ENCODE measurements at regions not wholly inside any gene's neighbourhood (a gene's known extent, or its start where the extent isn't known, plus 50 kb on each side); places are given as distances from the start of the nearest gene placed in this dataset.

- H3K27me3 Mint-ChIP-seq, result peaks cover 0 to 16% (median 7%) of the 10 kb centered on the region in 5 donors
- CTCF ChIA-PET, result no interaction called here
- ATAC-seq, result no peak
- peaks cover 0 to 5% (median 0%) of the 10 kb centered on the region in 5 donors for H3K36me3 Mint-ChIP-seq
- H3K4me3 Mint-ChIP-seq, result no peak overlapping the region
- H3K27ac Mint-ChIP-seq, result no peak overlapping the region
- H3K9me3 ChIP-seq (ENCODE audit: control insufficient read depth in 2 of 3, low read length in 3 of 3), result no peaks in the 10 kb centered on the region
- peaks cover 0 to 3% (median 0%) of the 10 kb centered on the region in 7 donors for H3K4me1 Mint-ChIP-seq
- POLR2A ChIA-PET, result no interaction called here
- H3K9me3 Mint-ChIP-seq, result peaks cover 0 to 7% (median 4%) of the 10 kb centered on the region in 11 donors
- no peaks in the 10 kb centered on the region for H3K27me3 ChIP-seq (ENCODE audit: control insufficient read depth in 2 of 2, insufficient read depth in 2 of 2, low read length in 2 of 2)
- no peak overlapping the region for H3K27ac ChIP-seq (ENCODE audit: low read depth, low read length)
- no peak for DNase-seq
- no peaks in the 10 kb centered on the region for H3K4me1 ChIP-seq (ENCODE audit: control insufficient read depth in 2 of 2, insufficient read depth in 2 of 2, low read length in 2 of 2)
- H3K4me3 ChIP-seq (ENCODE audit: low read length), result no peak overlapping the region
- intact Hi-C loops (cut with micrococcal nuclease), result no loop called here
- H3K36me3 ChIP-seq (ENCODE audit: control insufficient read depth in 2 of 3, insufficient read depth in 3 of 3, low read length in 3 of 3), result no peaks in the 10 kb centered on the region
These were observed 96.4 kb downstream of the CYRIA start for GRCh38 chr2:16568998-16569784.

GRCh38 chr2:16566701-16567100, 98.9 kb downstream of the CYRIA start:
- H3K27ac ChIP-seq (ENCODE audit: low read depth, low read length), result no peak overlapping the region
- Mint-ChIP-seq H3K27me3 (peaks cover 0 to 5% (median 0%) of the 10 kb centered on the region in 5 donors), H3K27ac (no peak overlapping the region), H3K4me3 (no peak overlapping the region), H3K9me3 (peaks cover 0 to 4% (median 0%) of the 10 kb centered on the region in 11 donors), H3K36me3 (no peaks in the 10 kb centered on the region), H3K4me1 (peaks cover 0 to 1% (median 0%) of the 10 kb centered on the region in 7 donors)
- no peaks in the 10 kb centered on the region for H3K4me1 ChIP-seq (ENCODE audit: control insufficient read depth in 2 of 2, insufficient read depth in 2 of 2, low read length in 2 of 2)
- DNase-seq (no peak), ATAC-seq (no peak)
- H3K36me3 ChIP-seq (ENCODE audit: control insufficient read depth in 2 of 3, insufficient read depth in 3 of 3, low read length in 3 of 3), result no peaks in the 10 kb centered on the region
- H3K4me3 ChIP-seq (ENCODE audit: low read length), result no peak overlapping the region
- ChIA-PET POLR2A (no interaction called here), CTCF (no interaction called here)
- intact Hi-C loops (cut with micrococcal nuclease), result no loop called here
- no peaks in the 10 kb centered on the region for H3K9me3 ChIP-seq (ENCODE audit: control insufficient read depth in 2 of 3, low read length in 3 of 3)
- no peaks in the 10 kb centered on the region for H3K27me3 ChIP-seq (ENCODE audit: control insufficient read depth in 2 of 2, insufficient read depth in 2 of 2, low read length in 2 of 2)

GRCh38 chr2:16565481-16565880, 100.2 kb downstream of the CYRIA start:
- Mint-ChIP-seq H3K9me3 (peaks cover 0 to 4% (median 0%) of the 10 kb centered on the region in 11 donors), H3K4me1 (peaks cover 0 to 1% (median 0%) of the 10 kb centered on the region in 7 donors), H3K27ac (no peak overlapping the region), H3K27me3 (peaks cover 0 to 5% (median 0%) of the 10 kb centered on the region in 5 donors), H3K4me3 (no peak overlapping the region), H3K36me3 (no peaks in the 10 kb centered on the region)
- H3K27ac ChIP-seq (ENCODE audit: low read depth, low read length), result no peak overlapping the region
- no peak for DNase-seq
- no peak for ATAC-seq
- no peaks in the 10 kb centered on the region for H3K9me3 ChIP-seq (ENCODE audit: control insufficient read depth in 2 of 3, low read length in 3 of 3)
- H3K4me1 ChIP-seq (ENCODE audit: control insufficient read depth in 2 of 2, insufficient read depth in 2 of 2, low read length in 2 of 2), result no peaks in the 10 kb centered on the region
- ChIA-PET POLR2A (no interaction called here), CTCF (no interaction called here)
- no peaks in the 10 kb centered on the region for H3K36me3 ChIP-seq (ENCODE audit: control insufficient read depth in 2 of 3, insufficient read depth in 3 of 3, low read length in 3 of 3)
- no peak overlapping the region for H3K4me3 ChIP-seq (ENCODE audit: low read length)
- intact Hi-C loops (cut with micrococcal nuclease), result no loop called here
- no peaks in the 10 kb centered on the region for H3K27me3 ChIP-seq (ENCODE audit: control insufficient read depth in 2 of 2, insufficient read depth in 2 of 2, low read length in 2 of 2)

- H3K9me3 Mint-ChIP-seq, result peaks cover 0 to 4% (median 0%) of the 10 kb centered on the region in 11 donors
- H3K27ac Mint-ChIP-seq, result no peak overlapping the region
- CTCF ChIA-PET, result no interaction called here
- peaks cover 0 to 1% (median 0%) of the 10 kb centered on the region in 7 donors for H3K4me1 Mint-ChIP-seq
- Histone ChIP-seq H3K4me1 (ENCODE audit: control insufficient read depth in 2 of 2, insufficient read depth in 2 of 2, low read length in 2 of 2) (no peaks in the 10 kb centered on the region), H3K9me3 (ENCODE audit: control insufficient read depth in 2 of 3, low read length in 3 of 3) (no peaks in the 10 kb centered on the region), H3K27ac (ENCODE audit: low read depth, low read length) (no peak overlapping the region), H3K4me3 (ENCODE audit: low read length) (no peak overlapping the region), H3K27me3 (ENCODE audit: control insufficient read depth in 2 of 2, insufficient read depth in 2 of 2, low read length in 2 of 2) (no peaks in the 10 kb centered on the region), H3K36me3 (ENCODE audit: control insufficient read depth in 2 of 3, insufficient read depth in 3 of 3, low read length in 3 of 3) (no peaks in the 10 kb centered on the region)
- intact Hi-C loops (cut with micrococcal nuclease), result no loop called here
- POLR2A ChIA-PET, result no interaction called here
- H3K4me3 Mint-ChIP-seq, result no peak overlapping the region
- ATAC-seq (no peak), DNase-seq (no peak)
- H3K36me3 Mint-ChIP-seq, result no peaks in the 10 kb centered on the region
- H3K27me3 Mint-ChIP-seq, result peaks cover 0 to 12% (median 3%) of the 10 kb centered on the region in 5 donors
These were observed 104.0 kb downstream of the CYRIA start for GRCh38 chr2:16561676-16562075.

- ChIA-PET CTCF (no interaction called here), POLR2A (no interaction called here)
- Histone ChIP-seq H3K4me1 (ENCODE audit: control insufficient read depth in 2 of 2, insufficient read depth in 2 of 2, low read length in 2 of 2) (no peaks in the 10 kb centered on the region), H3K9me3 (ENCODE audit: control insufficient read depth in 2 of 3, low read length in 3 of 3) (no peaks in the 10 kb centered on the region), H3K27ac (ENCODE audit: low read depth, low read length) (no peak overlapping the region), H3K4me3 (ENCODE audit: low read length) (no peak overlapping the region), H3K36me3 (ENCODE audit: control insufficient read depth in 2 of 3, insufficient read depth in 3 of 3, low read length in 3 of 3) (no peaks in the 10 kb centered on the region), H3K27me3 (ENCODE audit: control insufficient read depth in 2 of 2, insufficient read depth in 2 of 2, low read length in 2 of 2) (no peaks in the 10 kb centered on the region)
- no peak for ATAC-seq
- no peak for DNase-seq
- intact Hi-C loops (cut with micrococcal nuclease), result no loop called here
- Mint-ChIP-seq H3K9me3 (peaks cover 0 to 4% (median 0%) of the 10 kb centered on the region in 11 donors), H3K4me3 (no peak overlapping the region), H3K27me3 (peaks cover 0 to 16% (median 3%) of the 10 kb centered on the region in 5 donors), H3K27ac (no peak overlapping the region), H3K36me3 (no peaks in the 10 kb centered on the region), H3K4me1 (peaks cover 0 to 1% (median 0%) of the 10 kb centered on the region in 7 donors)
These were observed 104.4 kb downstream of the CYRIA start for GRCh38 chr2:16561251-16561650.

- CTCF ChIA-PET, result no interaction called here
- peaks cover 0 to 4% (median 0%) of the 10 kb centered on the region in 11 donors for H3K9me3 Mint-ChIP-seq
These were observed 106.2 kb downstream of the CYRIA start for GRCh38 chr2:16559278-16560067.

More at GRCh38 chr2:16559278-16560067, 106.2 kb downstream of the CYRIA start:
- POLR2A ChIA-PET, result no interaction called here
- ATAC-seq (no peak), DNase-seq (no peak)
- H3K4me1 Mint-ChIP-seq, result peaks cover 0 to 1% (median 0%) of the 10 kb centered on the region in 7 donors
- H3K9me3 ChIP-seq (ENCODE audit: control insufficient read depth in 2 of 3, low read length in 3 of 3), result no peaks in the 10 kb centered on the region
- no peak overlapping the region for H3K27ac ChIP-seq (ENCODE audit: low read depth, low read length)
- intact Hi-C loops (cut with micrococcal nuclease), result no loop called here
- H3K4me3 Mint-ChIP-seq, result no peak overlapping the region
- H3K27me3 ChIP-seq (ENCODE audit: control insufficient read depth in 2 of 2, insufficient read depth in 2 of 2, low read length in 2 of 2), result no peaks in the 10 kb centered on the region
- H3K4me3 ChIP-seq (ENCODE audit: low read length), result no peak overlapping the region
- no peaks in the 10 kb centered on the region for H3K4me1 ChIP-seq (ENCODE audit: control insufficient read depth in 2 of 2, insufficient read depth in 2 of 2, low read length in 2 of 2)
- H3K27me3 Mint-ChIP-seq, result peaks cover 0 to 13% (median 7%) of the 10 kb centered on the region in 5 donors
- no peaks in the 10 kb centered on the region for H3K36me3 Mint-ChIP-seq
- no peak overlapping the region for H3K27ac Mint-ChIP-seq
- no peaks in the 10 kb centered on the region for H3K36me3 ChIP-seq (ENCODE audit: control insufficient read depth in 2 of 3, insufficient read depth in 3 of 3, low read length in 3 of 3)

Measured in naive thymus-derived CD4-positive, alpha-beta T cell (primary cell).